Mucosa of rectum (tissue), 2 donors: ENCODE measurements at regions not wholly inside any gene's neighbourhood (a gene's known extent, or its start where the extent isn't known, plus 50 kb on each side); places are given as distances from the start of the nearest gene placed in this dataset.

Experiments
- H3K27ac ChIP-seq, 2 donors: one replicate each; pipeline ENCODE4 v1.7.0; 2013; ENCODE audit warnings: inconsistent platforms in 2 of 2, low read depth in 2 of 2, low read length in 2 of 2
- H3K27me3 ChIP-seq, 2 donors: one replicate each; pipeline ENCODE4 v1.7.0; 2013; ENCODE audit warnings: low read length in 2 of 2; ENCODE audit not compliant: control insufficient read depth in 2 of 2, insufficient read depth in 2 of 2
- H3K36me3 ChIP-seq, 2 donors: one replicate each; pipeline ENCODE4 v1.7.0; 2013; ENCODE audit warnings: low read length in 2 of 2; ENCODE audit not compliant: control insufficient read depth in 2 of 2, insufficient read depth in 2 of 2
- H3K4me1 ChIP-seq, 2 donors: one replicate each; pipeline ENCODE4 v1.7.0; 2013; ENCODE audit warnings: low read length in 2 of 2, mild to moderate bottlenecking in 1 of 2; ENCODE audit not compliant: control insufficient read depth in 2 of 2, insufficient read depth in 2 of 2
- H3K4me3 ChIP-seq, 2 donors: one replicate each; pipeline ENCODE4 v1.7.0; 2013; ENCODE audit warnings: low read length in 2 of 2
- H3K9ac ChIP-seq, 2 donors: one replicate each; pipeline ENCODE4 v1.7.0; 2013; ENCODE audit warnings: low read length in 2 of 2, low read depth in 1 of 2, mild to moderate bottlenecking in 1 of 2
- H3K9me3 ChIP-seq, 2 donors: one replicate each; pipeline ENCODE4 v1.7.0; 2013; ENCODE audit warnings: low read length in 2 of 2; ENCODE audit not compliant: control insufficient read depth in 2 of 2
- donor health status: healthy.
- donor health status: Normal muscosa, but diverticular disease.

DNA sequence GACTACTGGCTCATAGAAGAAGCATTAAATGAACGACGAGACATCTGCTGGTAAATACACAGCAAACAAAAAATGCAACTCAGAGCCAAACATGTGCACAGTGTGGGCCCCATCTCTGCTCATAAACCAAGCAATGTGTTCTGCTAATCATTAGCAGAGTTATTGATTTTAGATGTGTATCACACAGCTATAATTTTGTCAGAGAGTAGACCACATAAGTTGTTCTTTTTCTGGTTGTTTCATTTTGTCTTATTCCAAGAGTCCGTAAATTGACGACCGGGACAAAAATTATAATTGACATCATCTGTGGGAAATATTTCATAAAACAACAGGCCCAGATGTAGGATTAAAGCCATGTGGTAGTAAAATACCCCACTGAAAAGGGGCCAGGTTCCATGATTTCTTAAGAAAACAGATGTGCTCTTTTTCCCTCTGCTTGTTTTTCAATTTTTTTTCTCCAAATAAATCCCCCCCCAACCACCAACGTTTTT, 423.6 kb downstream of the HAO1 start:
- Histone ChIP-seq H3K27ac (no peak overlapping the region), H3K4me3 (no peak overlapping the region)

DNA sequence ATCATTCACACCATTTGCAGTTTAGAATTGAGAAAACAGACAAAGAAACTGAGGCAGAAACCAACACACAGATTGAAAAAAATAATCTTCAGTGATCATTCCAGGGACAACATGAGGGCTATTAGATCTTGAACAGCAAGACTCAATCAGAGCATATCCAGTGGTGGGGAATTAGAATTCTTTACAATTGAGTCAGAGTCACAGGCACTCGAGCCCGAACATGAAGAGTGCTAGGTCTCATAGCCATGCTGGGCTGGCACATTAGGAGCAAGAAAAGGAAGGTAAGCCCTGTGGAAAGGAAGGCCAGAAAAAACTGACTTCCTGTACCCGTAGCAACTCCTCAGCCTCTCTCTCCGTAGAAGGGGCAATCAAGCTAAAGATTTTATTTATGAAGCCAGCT, 419.9 kb downstream of the HAO1 start:
- Histone ChIP-seq H3K27me3 (no peaks in the 10 kb centered on the region), H3K9ac (no peak overlapping the region), H3K4me3 (no peak overlapping the region), H3K4me1 (no peaks in the 10 kb centered on the region), H3K9me3 (no peaks in the 10 kb centered on the region), H3K27ac (no peak overlapping the region), H3K36me3 (no peaks in the 10 kb centered on the region)

More for the DNA sequence above, 423.6 kb downstream of the HAO1 start:
- no peaks in the 10 kb centered on the region for H3K36me3 ChIP-seq
- H3K9ac ChIP-seq = no peak overlapping the region
- no peaks in the 10 kb centered on the region for H3K27me3 ChIP-seq
- no peaks in the 10 kb centered on the region for H3K9me3 ChIP-seq
- H3K4me1 ChIP-seq = no peaks in the 10 kb centered on the region

DNA sequence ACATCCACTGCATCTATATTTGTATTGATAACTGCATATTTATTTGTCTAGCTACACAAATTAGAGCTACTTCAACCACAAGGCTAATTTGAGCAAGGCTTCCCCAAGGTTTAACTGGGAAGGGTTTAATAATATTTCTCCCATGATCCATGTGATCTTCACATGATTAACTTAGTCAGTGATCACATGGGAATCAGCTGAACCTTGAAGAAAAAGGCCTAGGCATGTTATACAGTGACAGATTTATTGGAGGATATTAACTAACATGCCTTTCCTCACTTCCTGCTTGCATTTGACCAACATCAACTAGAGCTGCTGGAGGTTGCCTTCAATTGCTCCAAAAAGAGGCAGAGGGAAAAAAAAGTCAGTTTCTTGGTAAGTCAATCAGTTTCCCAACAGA, 417.0 kb downstream of the HAO1 start:
- Histone ChIP-seq H3K9ac (no peak overlapping the region), H3K36me3 (no peaks in the 10 kb centered on the region), H3K4me3 (no peak overlapping the region), H3K27me3 (no peaks in the 10 kb centered on the region), H3K4me1 (no peaks in the 10 kb centered on the region), H3K27ac (no peak overlapping the region), H3K9me3 (no peaks in the 10 kb centered on the region)

DNA sequence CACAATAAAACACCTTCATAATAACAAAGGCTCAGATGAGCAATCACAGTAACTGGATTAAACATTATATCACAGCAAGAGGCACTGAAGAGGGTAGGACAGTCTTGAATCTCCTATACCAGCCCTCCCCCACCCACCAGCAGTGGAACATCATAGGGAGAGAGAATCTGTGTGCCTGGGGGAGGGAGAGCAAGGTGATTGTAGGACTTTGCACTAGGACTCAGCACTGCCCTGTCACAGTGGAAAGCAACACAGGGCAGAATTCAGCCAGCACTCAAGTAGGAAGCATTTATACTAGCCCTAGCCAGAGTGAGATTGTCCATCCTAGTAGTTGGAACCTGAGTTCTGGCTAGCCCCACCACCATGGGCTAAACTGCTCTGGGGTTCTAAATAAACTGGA, 400.2 kb downstream of the HAO1 start:
- Histone ChIP-seq H3K4me1 (no peaks in the 10 kb centered on the region), H3K27me3 (no peaks in the 10 kb centered on the region), H3K27ac (no peak overlapping the region), H3K4me3 (no peak overlapping the region), H3K9ac (no peak overlapping the region), H3K36me3 (no peaks in the 10 kb centered on the region), H3K9me3 (no peaks in the 10 kb centered on the region)

DNA sequence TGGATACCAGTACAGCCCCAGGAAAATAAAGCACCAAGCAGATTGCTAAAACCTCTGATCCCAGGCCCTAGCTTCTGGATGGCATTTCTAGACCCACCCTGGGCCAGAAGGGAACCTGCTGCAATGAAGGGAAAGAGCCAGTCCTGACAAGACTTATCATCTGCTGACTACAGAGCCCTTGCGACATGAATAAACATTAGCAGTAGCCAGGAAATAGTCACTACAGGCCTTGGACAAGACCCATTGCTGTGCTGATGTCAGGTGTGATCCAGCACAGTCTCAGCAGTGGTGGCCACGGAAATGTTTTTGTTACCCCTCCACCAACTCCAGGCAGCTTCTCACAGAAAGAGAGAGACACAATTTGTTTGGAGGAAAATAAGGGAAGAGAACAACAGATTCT, 399.3 kb downstream of the HAO1 start:
- H3K27me3 ChIP-seq = no peaks in the 10 kb centered on the region
- no peaks in the 10 kb centered on the region for H3K36me3 ChIP-seq
- H3K4me1 ChIP-seq = no peaks in the 10 kb centered on the region
- no peak overlapping the region for H3K27ac ChIP-seq
- no peak overlapping the region for H3K9ac ChIP-seq
- no peak overlapping the region for H3K4me3 ChIP-seq
- no peaks in the 10 kb centered on the region for H3K9me3 ChIP-seq

DNA sequence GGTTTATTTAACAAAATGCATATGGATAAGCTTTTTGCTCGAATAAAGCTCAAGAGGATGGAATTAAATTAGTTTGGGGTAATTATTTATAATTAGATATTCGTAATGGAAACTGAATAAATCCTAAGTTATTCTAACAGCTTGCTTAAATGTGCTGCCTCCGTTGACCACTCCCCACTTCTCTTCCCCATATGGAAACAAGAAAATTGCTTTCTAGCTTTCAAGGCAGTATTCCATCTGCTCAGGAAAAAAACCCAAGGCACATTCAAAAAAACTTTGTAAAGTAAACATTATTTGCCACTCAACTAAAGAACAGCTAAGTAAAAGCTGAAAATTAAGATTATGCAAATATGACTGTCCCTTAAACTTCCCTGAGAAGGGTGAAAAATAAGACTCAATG, 369.2 kb downstream of the HAO1 start:
- H3K4me1 ChIP-seq = no peaks in the 10 kb centered on the region
- no peaks in the 10 kb centered on the region for H3K9me3 ChIP-seq
- no peaks in the 10 kb centered on the region for H3K27me3 ChIP-seq
- H3K27ac ChIP-seq = no peak overlapping the region
- H3K36me3 ChIP-seq = no peaks in the 10 kb centered on the region
- no peak overlapping the region for H3K4me3 ChIP-seq
- H3K9ac ChIP-seq = no peak overlapping the region

DNA sequence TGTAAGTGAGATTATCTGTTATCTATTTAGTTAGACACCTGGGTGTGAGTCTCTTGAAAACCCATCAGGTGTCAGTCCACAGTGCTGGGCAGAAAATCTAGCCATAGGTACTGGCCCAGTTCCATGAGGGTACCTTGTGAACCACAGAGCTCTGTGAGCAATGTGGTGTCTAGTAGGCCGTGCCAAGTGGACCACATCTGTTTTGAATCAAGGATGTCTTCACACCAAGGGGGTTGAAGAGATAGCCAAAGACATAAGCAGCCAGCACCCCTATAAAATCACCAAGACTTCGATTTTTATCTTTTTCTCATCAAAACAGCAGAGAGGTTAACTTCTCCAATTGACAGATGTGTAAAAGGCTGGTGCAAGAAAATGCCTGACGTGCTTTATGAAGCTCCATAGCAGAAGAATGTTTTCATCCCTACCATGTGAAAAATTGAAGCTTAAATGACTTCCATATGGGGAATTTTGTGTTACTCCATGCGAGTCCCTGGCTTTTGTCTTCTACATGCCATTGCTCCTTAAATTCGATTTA, 368.7 kb downstream of the HAO1 start:
- H3K27me3 ChIP-seq = no peaks in the 10 kb centered on the region
- no peaks in the 10 kb centered on the region for H3K36me3 ChIP-seq
- H3K9ac ChIP-seq = no peak overlapping the region
- H3K9me3 ChIP-seq = no peaks in the 10 kb centered on the region
- no peaks in the 10 kb centered on the region for H3K4me1 ChIP-seq
- no peak overlapping the region for H3K4me3 ChIP-seq
- H3K27ac ChIP-seq = no peak overlapping the region

DNA sequence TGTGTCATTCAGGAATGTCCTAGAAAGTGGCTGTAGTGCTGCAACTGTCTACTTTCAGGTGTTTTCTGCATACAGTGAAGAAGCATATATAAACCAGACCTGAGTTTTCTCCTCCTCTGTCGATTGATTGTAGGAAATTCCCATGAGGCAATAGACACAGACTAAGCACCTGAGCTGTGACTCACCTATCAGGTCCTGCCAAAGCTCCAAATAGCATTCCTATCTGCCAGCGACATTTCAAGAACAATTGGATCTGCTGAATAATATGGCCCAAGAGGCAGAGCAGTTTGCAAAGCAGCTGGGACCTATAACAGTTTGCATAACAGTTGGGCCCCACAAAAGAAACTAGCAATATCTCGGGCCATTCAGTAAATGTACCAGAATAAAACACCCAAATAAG, 360.4 kb downstream of the HAO1 start:
- Histone ChIP-seq H3K4me3 (no peak overlapping the region), H3K27me3 (no peaks in the 10 kb centered on the region)

DNA sequence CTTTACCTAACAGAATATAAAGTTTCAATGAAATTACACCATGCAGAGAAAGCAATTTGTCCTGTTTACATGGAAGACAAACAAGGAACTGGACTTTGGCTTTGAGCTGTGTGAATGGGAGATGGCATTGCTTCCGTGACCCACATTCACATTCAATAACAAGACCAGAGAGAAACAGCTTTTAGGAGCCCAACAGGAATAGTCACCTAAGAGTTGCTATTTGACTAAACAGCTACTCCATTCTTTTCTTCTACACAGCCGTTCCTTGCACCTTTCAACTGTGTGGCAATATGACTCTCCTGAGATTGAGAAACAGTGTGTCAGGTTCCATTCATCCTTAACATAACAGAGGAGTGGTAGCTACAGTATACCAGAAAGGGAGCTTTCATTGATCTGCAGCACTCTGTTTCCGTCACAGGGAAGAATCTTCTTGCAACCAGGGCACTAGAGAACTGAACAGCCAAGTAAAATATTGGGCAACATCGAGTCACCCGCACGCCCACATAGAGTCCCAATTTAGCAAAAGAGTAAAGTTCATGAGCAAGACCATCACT, 355.1 kb downstream of the HAO1 start:
- H3K9ac ChIP-seq = no peak overlapping the region
- H3K9me3 ChIP-seq = no peaks in the 10 kb centered on the region
- no peak overlapping the region for H3K4me3 ChIP-seq
- H3K27me3 ChIP-seq = no peaks in the 10 kb centered on the region
- no peaks in the 10 kb centered on the region for H3K36me3 ChIP-seq
- no peaks in the 10 kb centered on the region for H3K4me1 ChIP-seq
- no peak overlapping the region for H3K27ac ChIP-seq

More for the DNA sequence above, 360.4 kb downstream of the HAO1 start:
- Histone ChIP-seq H3K9ac (no peak overlapping the region), H3K4me1 (no peaks in the 10 kb centered on the region), H3K27ac (no peak overlapping the region), H3K9me3 (no peaks in the 10 kb centered on the region), H3K36me3 (no peaks in the 10 kb centered on the region)

DNA sequence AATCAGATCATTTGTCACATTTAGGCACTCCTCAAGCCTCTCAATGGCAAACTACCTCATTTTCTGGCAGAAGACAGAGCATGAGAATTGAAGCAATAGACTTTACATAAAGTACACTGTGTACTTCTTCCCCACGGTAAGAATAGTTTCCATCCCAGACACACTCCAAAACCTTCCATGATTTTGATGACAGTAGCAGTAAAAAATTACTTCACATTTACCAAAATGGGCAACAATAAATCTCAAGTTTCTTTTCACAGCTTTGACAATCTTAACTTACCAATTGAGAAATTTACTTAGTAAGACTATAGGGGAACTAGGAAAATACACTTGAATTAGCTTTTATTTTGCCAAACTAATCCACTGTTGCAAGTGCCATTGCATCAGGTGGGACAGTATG, 353.8 kb downstream of the HAO1 start:
- Histone ChIP-seq H3K27me3 (no peaks in the 10 kb centered on the region), H3K4me1 (no peaks in the 10 kb centered on the region), H3K9ac (no peak overlapping the region), H3K9me3 (no peaks in the 10 kb centered on the region), H3K27ac (no peak overlapping the region), H3K4me3 (no peak overlapping the region), H3K36me3 (no peaks in the 10 kb centered on the region)
